HEK293T (cell line): ENCODE measurements at regions not wholly inside any gene's neighbourhood (a gene's known extent, or its start where the extent isn't known, plus 50 kb on each side); places are given as distances from the start of the nearest gene placed in this dataset.

Experiments
- CTCF ChIA-PET: fragments of 350-600 bp; formaldehyde crosslinking; extraction: SDS; loops from one replicate; lab custom pipeline; 2021; ENCODE audit warnings: antibody characterized with exemption, inconsistent platforms; lab: Yijun Ruan, JAX
- POLR2A ChIA-PET: fragments of 350-600 bp; formaldehyde crosslinking; extraction: SDS; loops from one replicate; lab custom pipeline; 2020; ENCODE audit warnings: antibody characterized with exemption, inconsistent platforms; lab: Yijun Ruan, JAX
- DNase-seq: peaks from one replicate; pipeline ENCODE4 v3.0.0; 2012; ENCODE audit warnings: mixed read lengths; ENCODE audit errors: extremely low spot score
- CTBP1 ChIP-seq: fragments of 450-650 bp; IDR thresholded peaks from 2 replicates; pipeline ENCODE4 v1.6.1; 2016; ENCODE audit warnings: borderline replicate concordance
- FOXA1 ChIP-seq: fragments of 450-650 bp; IDR thresholded peaks from 2 replicates; pipeline ENCODE4 v1.6.1; 2016; ENCODE audit warnings: mild to moderate bottlenecking
- FOXK2 ChIP-seq: fragments of 450-650 bp; IDR thresholded peaks from 2 replicates; pipeline ENCODE4 v1.6.1; 2016; ENCODE audit warnings: mild to moderate bottlenecking
- FOXM1 ChIP-seq: fragments of 450-650 bp; IDR thresholded peaks from 2 replicates; pipeline ENCODE4 v1.6.1; 2017; ENCODE audit warnings: mild to moderate bottlenecking, borderline replicate concordance
- HDGF ChIP-seq: fragments of 450-650 bp; IDR thresholded peaks from 2 replicates; pipeline ENCODE4 v1.6.1; 2017; ENCODE audit warnings: antibody characterized with exemption, borderline replicate concordance
- L3MBTL2 ChIP-seq: fragments of 450-650 bp; conservative IDR thresholded peaks from 2 replicates; pipeline ENCODE4 v1.6.1; 2016; ENCODE audit warnings: mild to moderate bottlenecking
- NFRKB ChIP-seq: fragments of 450-650 bp; IDR thresholded peaks from 2 replicates; pipeline ENCODE4 v1.6.1; 2016; ENCODE audit warnings: mild to moderate bottlenecking, moderate library complexity
- PKNOX1 ChIP-seq: fragments of 450-650 bp; IDR thresholded peaks from 2 replicates; pipeline ENCODE4 v1.6.1; 2016
- SP1 ChIP-seq: fragments of 450-650 bp; IDR thresholded peaks from 2 replicates; pipeline ENCODE4 v1.6.1; 2017
- ZNF384 ChIP-seq: fragments of 450-650 bp; IDR thresholded peaks from 2 replicates; pipeline ENCODE4 v1.6.1; 2016

GRCh38 chr16:47753659-47754058 lies 292.5 kb downstream of the PHKB start:
- no peak for DNase-seq
- ChIA-PET POLR2A (no interaction called here), CTCF (no interaction called here)
- no peak for TF ChIP-seq CTBP1
- no peak for TF ChIP-seq FOXM1
- TF ChIP-seq SP1, result no peak
- TF ChIP-seq L3MBTL2, result no peak
- TF ChIP-seq HDGF, result no peak
- TF ChIP-seq ZNF384, result no peak
- no peak for TF ChIP-seq PKNOX1
- TF ChIP-seq NFRKB, result no peak
- no peak for TF ChIP-seq FOXA1
- no peak for TF ChIP-seq FOXK2
